HG03196 (cell line): ENCODE measurements at regions not wholly inside any gene's neighbourhood (a gene's known extent, or its start where the extent isn't known, plus 50 kb on each side); places are given as distances from the start of the nearest gene placed in this dataset.
A peak's percentile ranks its signal among the peaks of the same experiment; 100 is the strongest.
"Not testable (repeated sequence)": the region's sequence is repeated elsewhere in the genome, so short reads cannot be mapped to it uniquely, and the experiment has no call there.

Source experiments
- ATAC-seq: cut with Tn5 transposase; IDR thresholded peaks from one replicate; pipeline ENCODE4 v1.9.1; 2021; ENCODE audit not compliant: unreplicated experiment

DNA sequence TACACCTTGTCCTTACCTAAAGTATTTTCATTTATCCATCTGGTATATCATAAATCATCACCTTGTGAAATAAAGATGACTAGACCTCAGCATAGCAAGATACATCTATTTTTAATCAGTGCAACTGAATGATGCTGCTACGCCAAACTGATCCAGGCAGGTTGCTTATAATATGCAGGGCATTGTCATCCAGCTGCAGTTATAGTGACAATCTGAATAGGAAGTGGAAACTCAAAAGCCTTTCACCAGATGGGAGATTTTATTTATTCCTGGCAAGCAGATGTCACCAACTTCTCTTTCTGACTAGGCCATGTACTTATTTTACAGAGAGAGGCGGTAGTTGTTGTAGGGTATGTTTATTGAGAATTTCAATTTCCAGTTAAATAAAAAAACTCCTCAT, 747.3 kb downstream of the ADCYAP1 start:
- no peak for ATAC-seq

DNA sequence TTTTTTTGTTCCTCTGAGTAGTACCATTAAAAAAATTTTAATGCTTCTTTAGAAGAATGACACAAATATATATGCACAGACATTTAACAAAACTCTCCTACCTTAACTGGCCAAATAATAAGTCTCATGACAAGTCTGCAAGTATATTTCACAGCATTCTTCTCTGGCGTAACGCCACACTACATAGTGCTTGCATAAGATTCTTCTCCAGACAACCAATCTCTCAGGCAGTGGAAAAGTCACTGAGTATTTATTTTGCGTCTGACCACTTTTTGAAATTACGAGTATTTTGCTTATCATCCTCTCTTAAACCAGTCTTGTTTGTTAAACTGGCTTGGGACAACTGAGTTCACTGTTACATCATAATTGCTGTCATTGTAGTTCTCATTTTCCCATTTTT, 749.2 kb downstream of the ADCYAP1 start:
- ATAC-seq = no peak

- no peak for ATAC-seq
Observed at GRCh38 chr18:1657876-1658275, 753.2 kb downstream of the ADCYAP1 start.

DNA sequence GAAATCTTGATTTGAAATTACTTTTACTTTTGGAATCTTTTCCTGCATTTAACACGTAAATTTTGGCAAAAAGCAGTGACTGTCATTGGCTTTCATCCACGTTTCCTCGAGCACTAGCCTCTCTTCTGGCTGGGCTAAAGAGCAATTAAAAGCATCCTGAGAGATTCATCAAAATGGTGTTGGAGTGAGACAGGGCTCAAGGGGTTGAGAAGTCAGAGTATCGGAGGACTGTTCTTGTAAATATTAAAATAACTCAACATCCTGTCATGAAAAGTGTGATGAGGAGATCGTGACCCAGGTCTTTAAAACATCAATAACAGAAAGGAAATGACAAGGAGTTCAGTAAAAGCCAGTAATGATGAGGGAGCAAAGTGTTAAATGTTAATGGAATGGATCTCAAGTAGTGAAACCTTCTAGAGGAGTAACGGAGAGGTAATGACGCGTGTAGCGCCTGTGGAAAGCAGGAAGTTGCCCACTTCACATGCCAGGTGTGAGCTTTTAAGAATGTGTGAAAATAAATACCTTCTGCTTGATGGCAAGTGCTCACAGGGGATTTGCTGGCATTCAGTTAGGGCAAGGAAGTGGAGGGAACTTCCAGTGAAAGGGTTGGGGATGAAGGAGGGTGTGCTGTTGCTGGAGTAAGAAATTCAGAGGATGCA, 754.4 kb downstream of the ADCYAP1 start:
- no peak for ATAC-seq

DNA sequence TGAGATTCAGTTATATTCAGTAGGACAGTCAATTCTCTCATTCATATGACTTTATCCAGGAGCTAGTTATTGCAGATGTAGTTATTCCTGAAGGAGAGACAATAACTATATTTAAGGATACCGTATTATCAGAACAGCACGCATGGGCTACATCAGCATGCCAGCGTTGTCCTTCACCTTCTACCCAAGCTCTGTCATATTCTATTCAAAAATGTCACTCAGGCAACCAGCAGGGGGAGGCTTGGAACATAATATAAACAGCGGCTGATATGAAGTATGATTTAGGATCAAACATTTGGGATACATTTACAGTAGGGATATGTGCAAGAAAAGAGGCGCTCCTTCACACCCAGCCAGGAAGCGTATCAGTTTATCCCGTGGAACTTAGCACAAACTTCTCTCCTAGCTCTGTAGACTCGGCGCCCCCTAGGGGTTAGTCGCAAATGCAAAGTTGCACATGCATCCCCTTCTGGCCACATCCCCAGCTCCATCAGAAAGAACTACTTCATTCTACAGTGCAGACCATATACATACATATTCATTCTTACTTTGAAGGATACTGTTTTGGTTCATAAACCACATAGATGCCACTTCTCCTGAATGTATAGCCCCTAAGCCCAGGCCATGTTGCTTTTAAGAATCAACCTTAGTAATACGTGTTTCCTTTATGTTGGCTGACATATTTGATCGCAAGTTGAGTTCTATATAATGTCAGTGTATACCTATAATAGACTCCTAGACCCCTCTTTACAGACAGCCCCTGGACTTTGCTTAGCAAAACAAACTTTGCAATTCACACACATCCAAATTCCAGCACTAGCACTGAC, 759.4 kb downstream of the ADCYAP1 start:
- ATAC-seq = peak; percentile 61

DNA sequence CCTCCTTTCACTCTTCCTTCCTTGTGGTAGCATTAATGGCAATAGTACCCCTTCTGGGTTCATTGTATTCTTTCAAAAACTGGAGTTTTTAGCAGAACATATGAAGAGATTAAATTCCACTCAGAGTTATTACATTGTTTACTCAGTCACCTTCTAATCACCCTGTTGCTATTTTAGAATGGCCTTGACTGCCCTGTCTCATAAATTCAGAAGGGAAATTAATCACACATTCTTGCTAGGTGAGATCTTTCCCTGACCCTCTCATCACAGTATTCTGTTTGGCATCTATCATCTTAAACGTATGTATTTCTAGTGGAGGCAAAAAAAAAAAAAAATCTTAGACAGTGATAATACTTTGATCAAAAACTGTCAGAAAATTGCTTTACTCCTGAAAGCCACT, 760.4 kb downstream of the ADCYAP1 start:
- no peak for ATAC-seq

DNA sequence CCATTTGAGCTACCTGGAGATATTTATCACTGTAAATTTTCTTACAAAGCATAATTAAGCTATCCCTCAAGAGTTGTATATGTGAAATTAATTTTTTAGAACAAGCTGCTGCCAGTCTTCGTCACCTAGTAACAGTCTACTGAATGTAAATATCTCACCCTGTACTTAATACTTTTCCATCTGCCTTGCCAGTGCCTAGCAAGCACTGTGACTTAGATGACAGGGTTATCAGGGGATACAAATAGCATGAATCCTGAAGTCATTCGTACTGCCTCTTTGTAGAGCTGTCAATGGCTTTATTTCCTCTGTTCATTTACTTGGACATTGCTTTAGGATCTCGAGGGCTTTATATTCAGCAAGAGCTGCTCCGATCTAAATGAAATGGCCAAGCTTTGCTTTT, 763.6 kb downstream of the ADCYAP1 start:
- no peak for ATAC-seq

GRCh38 chr18:1671710-1672109, 767.0 kb downstream of the ADCYAP1 start:
- ATAC-seq = not testable (repeated sequence)

GRCh38 chr18:1676387-1676786, 771.7 kb downstream of the ADCYAP1 start:
- ATAC-seq = no peak

DNA sequence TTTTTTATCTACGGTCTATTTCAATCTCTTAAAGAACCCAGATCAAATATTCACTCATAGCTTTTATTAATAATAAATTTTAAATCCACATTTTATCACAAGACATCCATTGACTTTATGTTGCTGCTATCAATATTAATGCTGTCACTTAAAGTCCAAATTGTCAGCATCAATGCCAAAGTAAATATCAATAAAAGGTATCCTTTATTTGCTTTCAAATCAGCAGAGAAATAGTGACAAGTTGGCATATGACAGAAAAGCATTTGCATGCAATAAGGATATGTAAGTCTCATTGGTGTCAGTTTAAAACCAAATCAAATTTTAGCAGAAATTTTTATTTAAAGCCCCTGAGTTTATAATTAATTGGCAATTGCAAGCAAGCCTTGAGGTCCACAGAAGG, 775.4 kb downstream of the ADCYAP1 start:
- ATAC-seq = no peak

DNA sequence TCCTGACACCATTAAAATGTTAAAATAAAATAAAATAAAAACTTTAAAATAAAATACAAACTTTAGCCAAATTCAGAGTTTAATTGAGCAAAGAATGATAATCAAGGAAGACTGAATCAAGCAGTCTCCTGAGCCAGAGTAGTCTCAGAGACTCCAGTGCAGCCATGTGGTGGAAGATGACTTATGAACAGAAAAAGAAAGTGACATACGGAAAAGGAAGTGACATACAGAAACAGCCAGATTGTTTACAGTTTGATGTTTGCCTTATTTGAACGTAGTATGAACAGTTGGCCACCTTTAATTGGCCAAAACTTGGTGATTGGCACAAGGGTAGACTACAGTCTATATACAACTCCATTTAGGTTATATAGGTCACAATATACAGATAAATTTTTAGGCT, 787.2 kb downstream of the ADCYAP1 start:
- ATAC-seq = no peak

GRCh38 chr18:1708006-1708405, 803.3 kb downstream of the ADCYAP1 start:
- ATAC-seq = no peak

GRCh38 chr18:1710114-1710513, 805.4 kb downstream of the ADCYAP1 start:
- ATAC-seq = no peak

DNA sequence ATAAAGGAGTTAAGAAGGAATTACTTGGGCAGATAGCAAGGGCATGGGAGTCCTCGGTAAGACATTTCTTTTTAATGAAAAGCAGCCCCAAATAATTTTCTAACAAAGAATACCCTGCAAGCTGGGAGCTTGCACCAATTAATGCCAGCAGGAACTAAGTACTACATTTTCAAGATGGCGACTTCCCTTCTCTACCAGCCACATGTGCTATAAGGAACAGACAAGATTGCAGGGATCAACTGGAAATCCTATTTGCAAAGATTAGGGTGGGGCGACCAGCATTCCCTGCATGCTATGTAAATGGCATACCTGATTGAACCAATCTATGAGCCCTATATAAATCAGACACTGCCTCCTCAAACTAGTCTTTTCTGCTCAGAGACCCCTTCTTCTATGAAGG, 827.5 kb downstream of the ADCYAP1 start:
- ATAC-seq = no peak

DNA sequence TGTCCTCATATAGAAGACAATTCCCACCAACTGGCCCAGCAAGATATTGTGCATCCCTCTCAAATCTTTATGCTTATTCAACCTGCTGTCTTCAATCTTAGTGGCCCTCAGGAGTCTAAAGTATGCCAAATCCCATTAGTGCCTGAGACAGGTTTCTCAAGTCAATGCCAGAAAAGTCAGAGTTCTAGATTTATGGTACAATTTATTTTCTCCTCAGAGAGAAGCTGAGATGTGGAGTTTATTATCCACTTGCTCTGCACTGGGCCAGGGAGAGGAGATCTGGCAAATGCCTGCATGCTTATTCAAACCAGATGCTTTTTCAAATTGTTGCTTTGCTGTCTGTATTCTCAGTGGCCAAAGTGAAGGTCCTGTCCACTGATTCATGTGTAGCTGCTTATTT, 825.2 kb downstream of the METTL4 start:
- no peak for ATAC-seq

DNA sequence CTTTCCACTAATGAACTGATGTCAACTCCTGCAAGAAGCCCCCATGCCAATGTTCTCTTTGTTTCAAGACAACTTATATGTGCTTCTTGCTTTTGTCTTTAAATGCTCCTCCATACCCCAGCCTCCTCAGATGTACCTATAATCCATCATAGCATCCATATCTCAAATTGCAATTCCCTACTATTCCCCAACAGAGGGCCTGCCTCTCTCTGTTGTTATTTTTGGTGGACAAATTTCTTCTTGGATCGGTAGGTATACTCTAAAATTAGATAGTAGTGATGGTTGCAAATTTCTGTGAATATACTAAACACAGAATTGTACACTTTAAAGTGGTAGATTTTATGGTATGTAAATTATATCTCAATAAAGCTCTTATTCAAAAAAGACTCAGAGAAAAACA, 820.1 kb downstream of the METTL4 start:
- ATAC-seq = no peak

GRCh38 chr18:1760901-1761300, 810.4 kb downstream of the METTL4 start:
- no peak for ATAC-seq

GRCh38 chr18:1774261-1774660, 797.0 kb downstream of the METTL4 start:
- ATAC-seq = no peak

DNA sequence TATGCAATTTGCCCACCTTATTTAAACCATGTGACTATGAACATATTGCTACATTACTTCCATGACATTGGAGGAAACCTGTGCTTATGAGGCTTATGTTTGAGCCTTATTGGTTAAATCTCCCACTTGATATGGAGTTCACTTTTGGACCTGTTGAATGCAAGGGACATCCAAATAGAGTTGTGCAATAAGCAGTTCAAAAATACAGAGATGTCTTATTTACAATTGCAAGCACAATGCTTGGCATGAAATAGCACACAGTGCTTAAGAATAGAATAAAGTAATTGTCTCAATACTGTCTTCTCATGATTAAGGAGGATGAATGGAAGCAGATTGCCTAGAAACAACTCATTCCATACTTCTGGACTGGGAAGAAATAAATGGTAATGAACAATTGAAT, 793.5 kb downstream of the METTL4 start:
- ATAC-seq = no peak

GRCh38 chr18:1778496-1779178, 792.7 kb downstream of the METTL4 start:
- ATAC-seq = no peak

GRCh38 chr18:1779587-1779986, 791.7 kb downstream of the METTL4 start:
- no peak for ATAC-seq

GRCh38 chr18:1784113-1784512, 787.2 kb downstream of the METTL4 start:
- no peak for ATAC-seq
